ENCODE measurements at regions not wholly inside any gene's neighbourhood (a gene's known extent, or its start where the extent isn't known, plus 50 kb on each side); places are given as distances from the start of the nearest gene placed in this dataset.

GRCh38 chr4:35250331-35250730 lies 994.0 kb downstream of the ARAP2 start:
- in situ Hi-C loops (cut with MboI; ENCODE audit: low pct_unique_long_range_greater_than_20kb, low sequenced_read_pairs) = no loop called here
- DNase-seq = no peak

- in situ Hi-C loops (cut with MboI; ENCODE audit: low pct_unique_long_range_greater_than_20kb, low sequenced_read_pairs) = no loop called here
- DNase-seq = no peak
Measured at GRCh38 chr4:35250761-35251160, 993.6 kb downstream of the ARAP2 start.

- in situ Hi-C loops (cut with MboI; ENCODE audit: low pct_unique_long_range_greater_than_20kb, low sequenced_read_pairs) = no loop called here
- no peak for DNase-seq
Measured at GRCh38 chr4:35252071-35252470, 992.2 kb downstream of the ARAP2 start.

GRCh38 chr4:35252866-35253265 lies 991.4 kb downstream of the ARAP2 start:
- in situ Hi-C loops (cut with MboI; ENCODE audit: low pct_unique_long_range_greater_than_20kb, low sequenced_read_pairs) = no loop called here
- DNase-seq = no peak

GRCh38 chr4:35253331-35253730 lies 991.0 kb downstream of the ARAP2 start:
- DNase-seq = no peak
- in situ Hi-C loops (cut with MboI; ENCODE audit: low pct_unique_long_range_greater_than_20kb, low sequenced_read_pairs) = no loop called here

- in situ Hi-C loops (cut with MboI; ENCODE audit: low pct_unique_long_range_greater_than_20kb, low sequenced_read_pairs) = no loop called here
- no peak for DNase-seq
Measured at GRCh38 chr4:35286434-35286833, 957.9 kb downstream of the ARAP2 start.

- DNase-seq = no peak
- in situ Hi-C loops (cut with MboI; ENCODE audit: low pct_unique_long_range_greater_than_20kb, low sequenced_read_pairs) = no loop called here
Measured at GRCh38 chr4:35300996-35301774, 943.1 kb downstream of the ARAP2 start.

GRCh38 chr4:35315419-35315818 lies 928.9 kb downstream of the ARAP2 start:
- in situ Hi-C loops (cut with MboI; ENCODE audit: low pct_unique_long_range_greater_than_20kb, low sequenced_read_pairs) = no loop called here
- DNase-seq = peak; percentile 1

- no peak for DNase-seq
- in situ Hi-C loops (cut with MboI; ENCODE audit: low pct_unique_long_range_greater_than_20kb, low sequenced_read_pairs) = no loop called here
Measured at GRCh38 chr4:35325908-35326453, 918.3 kb downstream of the ARAP2 start.

GRCh38 chr4:35342833-35343232 lies 901.5 kb downstream of the ARAP2 start:
- DNase-seq = no peak
- in situ Hi-C loops (cut with MboI; ENCODE audit: low pct_unique_long_range_greater_than_20kb, low sequenced_read_pairs) = no loop called here

- in situ Hi-C loops (cut with MboI; ENCODE audit: low pct_unique_long_range_greater_than_20kb, low sequenced_read_pairs) = no loop called here
- no peak for DNase-seq
Measured at GRCh38 chr4:35347276-35347675, 897.0 kb downstream of the ARAP2 start.

GRCh38 chr4:35358001-35358584 lies 886.2 kb downstream of the ARAP2 start:
- in situ Hi-C loops (cut with MboI; ENCODE audit: low pct_unique_long_range_greater_than_20kb, low sequenced_read_pairs) = no loop called here
- no peak for DNase-seq

GRCh38 chr4:35364321-35364870 lies 879.9 kb downstream of the ARAP2 start:
- in situ Hi-C loops (cut with MboI; ENCODE audit: low pct_unique_long_range_greater_than_20kb, low sequenced_read_pairs) = no loop called here
- no peak for DNase-seq

- in situ Hi-C loops (cut with MboI; ENCODE audit: low pct_unique_long_range_greater_than_20kb, low sequenced_read_pairs) = no loop called here
- DNase-seq = no peak
Measured at GRCh38 chr4:35365186-35365585, 879.1 kb downstream of the ARAP2 start.

GRCh38 chr4:35399912-35400311 lies 844.4 kb downstream of the ARAP2 start:
- no peak for DNase-seq
- in situ Hi-C loops (cut with MboI; ENCODE audit: low pct_unique_long_range_greater_than_20kb, low sequenced_read_pairs) = no loop called here

GRCh38 chr4:35423104-35423503 lies 821.2 kb downstream of the ARAP2 start:
- DNase-seq = no peak
- in situ Hi-C loops (cut with MboI; ENCODE audit: low pct_unique_long_range_greater_than_20kb, low sequenced_read_pairs) = no loop called here

GRCh38 chr4:35447474-35447873 lies 796.8 kb downstream of the ARAP2 start:
- in situ Hi-C loops (cut with MboI; ENCODE audit: low pct_unique_long_range_greater_than_20kb, low sequenced_read_pairs) = no loop called here
- DNase-seq = no peak

GRCh38 chr4:35459045-35459444 lies 785.3 kb downstream of the ARAP2 start:
- DNase-seq = no peak
- in situ Hi-C loops (cut with MboI; ENCODE audit: low pct_unique_long_range_greater_than_20kb, low sequenced_read_pairs) = no loop called here

- DNase-seq = peak; percentile 38
Measured at GRCh38 chr4:35461931-35462659, 782.2 kb downstream of the ARAP2 start.

More at GRCh38 chr4:35461931-35462659, 782.2 kb downstream of the ARAP2 start:
- in situ Hi-C loops (cut with MboI; ENCODE audit: low pct_unique_long_range_greater_than_20kb, low sequenced_read_pairs) = no loop called here
